Fibroblast of gingiva (primary cell): ENCODE measurements at regions not wholly inside any gene's neighbourhood (a gene's known extent, or its start where the extent isn't known, plus 50 kb on each side); places are given as distances from the start of the nearest gene placed in this dataset.
"Not testable (repeated sequence)": the region's sequence is repeated elsewhere in the genome, so short reads cannot be mapped to it uniquely, and the experiment has no call there.

ENCODE experiments used
- DNase-seq: peaks from one replicate; pipeline ENCODE4 v3.0.0-alpha.2; 2011; ENCODE audit warnings: low read depth

DNA sequence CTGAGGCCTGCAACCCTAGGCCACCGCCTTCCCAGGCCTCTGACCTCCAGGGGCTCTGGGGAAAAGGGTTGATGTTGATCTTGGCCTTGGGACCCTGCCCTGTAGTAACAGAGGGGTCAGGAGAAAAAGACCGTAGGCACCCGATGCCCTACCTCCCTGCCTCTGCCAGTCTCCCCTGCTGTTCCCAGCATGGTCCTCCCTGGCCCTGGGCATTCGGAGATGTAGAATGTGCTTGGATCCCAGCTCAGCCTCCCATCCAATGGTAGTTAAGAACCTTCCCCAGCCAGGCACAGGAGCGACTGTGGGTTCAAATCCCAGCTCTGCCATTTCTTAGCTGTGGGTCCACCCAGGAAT, 72.0 kb upstream of the TARDBP start:
- DNase-seq, result no peak

DNA sequence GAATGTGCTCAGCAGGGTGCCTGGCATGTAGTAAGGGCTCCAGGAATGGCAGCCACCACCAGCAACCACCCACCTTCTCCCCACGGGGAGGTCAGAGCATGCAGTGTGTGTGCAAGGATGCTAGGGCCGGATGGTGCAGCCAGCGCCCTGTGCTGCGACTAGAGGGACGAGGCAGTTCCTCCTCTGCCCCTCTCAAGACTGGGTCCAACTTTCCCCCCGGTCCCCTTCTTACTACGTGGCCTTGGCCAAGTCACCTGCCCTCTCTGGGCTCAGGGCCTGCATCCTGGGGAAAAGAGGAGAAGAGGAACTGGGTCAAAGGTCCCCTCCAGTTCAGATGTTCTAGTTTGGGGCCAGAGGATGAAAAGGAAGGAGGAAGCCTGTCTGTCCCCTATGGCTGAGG, 71.6 kb upstream of the TARDBP start:
- no peak for DNase-seq

DNA sequence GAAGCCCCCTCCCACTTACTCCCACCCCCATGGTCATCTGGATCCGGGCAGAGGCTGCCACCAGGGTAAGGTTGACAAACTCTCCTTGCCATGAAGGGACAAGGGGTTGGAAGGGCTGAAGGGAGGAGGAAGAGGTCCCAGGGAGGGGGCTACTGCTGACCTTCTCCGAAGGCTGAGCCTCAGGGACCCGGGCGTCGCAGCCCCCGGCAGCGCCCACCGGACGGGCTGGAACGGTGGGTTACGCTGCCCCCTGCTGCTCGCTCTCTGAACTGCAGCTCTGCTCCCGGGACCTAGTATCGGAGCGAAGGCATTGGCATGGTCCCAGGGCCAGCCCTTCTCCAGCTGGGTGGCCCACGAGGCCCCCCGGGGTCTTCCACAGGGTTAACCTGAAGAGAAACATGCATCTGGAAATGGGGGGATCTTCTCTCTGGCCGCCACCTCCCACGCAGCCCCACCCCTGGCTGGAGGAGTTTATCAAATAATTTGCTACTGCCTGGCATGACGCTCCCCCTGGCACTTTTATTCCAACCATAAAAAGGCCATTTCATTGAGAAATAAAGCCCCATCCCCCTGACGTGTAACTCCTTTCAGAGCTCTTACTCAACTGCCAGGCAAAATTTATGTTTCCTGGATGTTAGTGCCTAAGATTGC, 70.4 kb upstream of the TARDBP start:
- peak; percentile 38 for DNase-seq

DNA sequence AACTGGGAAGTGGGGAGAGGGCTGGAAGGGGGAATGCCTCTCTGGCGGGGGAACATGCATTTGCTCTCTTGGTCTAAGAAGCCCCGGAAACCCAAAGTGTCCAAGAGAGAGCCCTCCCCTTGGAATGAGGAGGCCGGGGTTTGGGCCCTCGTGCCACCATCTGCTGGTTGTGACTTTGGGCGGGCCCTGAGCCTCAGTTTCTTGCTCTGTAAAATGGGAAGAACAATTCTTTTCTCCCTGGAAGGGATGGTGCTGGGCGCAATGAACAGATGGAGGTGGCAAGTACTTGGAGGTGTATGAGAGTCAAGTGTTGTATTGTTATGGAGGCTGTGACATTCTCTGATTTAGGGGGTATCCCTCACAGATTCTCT, 69.9 kb upstream of the TARDBP start:
- no peak for DNase-seq

DNA sequence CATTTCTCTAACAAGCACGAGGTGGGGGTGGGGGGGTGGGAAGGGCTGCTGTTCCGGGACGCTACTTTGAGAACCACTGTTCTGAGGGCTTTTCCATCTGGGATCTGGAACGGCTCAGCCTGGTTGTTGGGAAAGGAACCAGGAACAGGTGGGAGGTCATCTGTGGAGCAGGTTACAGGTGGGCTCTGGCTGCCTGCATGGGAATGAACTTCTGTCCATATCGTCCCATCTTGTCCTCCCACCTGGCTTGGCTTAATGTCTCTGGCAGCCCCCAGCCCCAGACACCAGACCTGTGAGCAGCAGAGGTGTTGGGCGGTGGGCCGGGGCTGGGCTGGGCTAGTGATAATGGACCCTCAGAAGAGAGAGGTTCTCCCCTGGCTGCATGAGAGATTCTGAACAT, 69.4 kb upstream of the TARDBP start:
- no peak for DNase-seq

DNA sequence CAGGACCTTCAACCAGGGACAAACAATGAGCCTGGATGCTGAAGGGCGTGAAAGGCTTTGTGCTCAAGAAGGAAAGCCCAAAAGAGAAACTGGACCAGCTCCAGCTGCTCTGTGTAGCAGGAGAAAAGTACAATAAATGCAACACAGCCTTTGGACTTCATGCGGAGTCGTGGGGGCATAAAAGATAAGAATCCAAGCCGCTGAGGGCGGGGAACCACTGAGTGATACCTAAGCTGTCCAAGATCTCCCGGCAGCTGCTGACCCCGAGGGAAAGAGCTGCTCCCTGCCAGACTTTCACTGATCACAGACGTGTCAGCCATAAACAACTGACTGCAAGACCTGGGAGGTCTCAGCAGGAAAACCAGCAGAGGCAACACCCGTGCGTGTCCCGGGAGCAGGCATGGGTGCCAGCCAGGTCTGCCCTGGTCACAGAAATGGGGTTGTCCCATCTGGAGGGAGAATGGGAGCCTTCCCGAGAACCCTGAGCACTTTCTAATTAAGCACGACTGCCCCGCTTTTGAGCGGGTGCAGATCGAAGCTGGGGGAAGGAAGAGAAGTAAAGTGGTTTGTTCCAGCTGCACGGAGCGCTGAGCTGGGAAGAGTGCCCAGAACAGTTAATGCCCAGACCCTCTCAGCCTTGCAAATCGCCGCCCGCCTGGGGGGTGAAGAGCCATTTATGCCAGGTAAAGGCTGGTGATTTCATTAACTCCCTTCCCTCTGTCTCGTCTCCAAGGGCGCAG, 68.3 kb upstream of the TARDBP start:
- no peak for DNase-seq

DNA sequence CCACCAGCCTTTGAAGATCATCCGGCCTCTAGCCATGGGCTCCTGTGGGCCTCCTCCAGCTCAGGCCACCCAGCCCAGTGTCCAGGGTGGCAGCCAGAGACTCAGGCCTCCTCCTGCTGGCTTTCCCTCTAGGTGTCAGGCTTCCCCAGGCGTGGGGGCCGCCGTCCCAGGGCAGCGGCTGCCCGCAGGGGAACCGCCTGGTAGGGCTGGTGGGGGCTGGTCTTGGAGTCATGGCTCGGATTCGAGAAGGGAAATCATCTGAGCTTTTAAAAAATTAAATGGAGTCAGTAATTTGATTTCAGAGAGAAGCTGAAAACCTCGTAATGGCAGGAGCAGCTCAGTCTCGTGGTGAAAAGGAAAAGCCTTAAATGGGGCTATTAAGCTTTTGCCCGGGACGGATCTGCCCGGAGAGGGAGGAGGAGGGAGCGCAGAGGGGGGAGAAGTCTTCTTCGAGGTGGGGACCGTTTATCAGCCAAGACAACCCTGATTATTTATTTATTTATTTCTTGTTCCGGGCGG, 66.4 kb upstream of the TARDBP start:
- DNase-seq, result no peak

DNA sequence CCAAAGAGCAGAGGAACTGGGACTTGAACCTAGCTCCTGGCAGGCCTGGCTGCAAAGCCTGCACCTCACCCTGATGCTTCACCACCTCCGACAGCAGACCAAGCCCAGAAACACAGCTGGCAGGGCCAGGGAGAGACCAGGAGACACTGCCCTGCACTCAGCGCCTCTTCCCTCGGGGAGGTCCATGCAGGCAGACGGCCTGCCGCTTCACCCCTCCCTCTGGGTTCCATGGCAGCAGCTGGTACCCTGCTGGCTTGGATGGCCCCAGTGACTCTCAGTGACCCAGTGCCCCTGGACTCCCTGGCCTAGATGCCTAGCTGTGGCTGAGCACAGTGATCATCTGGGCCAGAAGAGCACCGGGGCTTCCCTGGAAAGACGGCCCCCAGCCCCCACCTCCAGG, 65.3 kb upstream of the TARDBP start:
- DNase-seq, result no peak

DNA sequence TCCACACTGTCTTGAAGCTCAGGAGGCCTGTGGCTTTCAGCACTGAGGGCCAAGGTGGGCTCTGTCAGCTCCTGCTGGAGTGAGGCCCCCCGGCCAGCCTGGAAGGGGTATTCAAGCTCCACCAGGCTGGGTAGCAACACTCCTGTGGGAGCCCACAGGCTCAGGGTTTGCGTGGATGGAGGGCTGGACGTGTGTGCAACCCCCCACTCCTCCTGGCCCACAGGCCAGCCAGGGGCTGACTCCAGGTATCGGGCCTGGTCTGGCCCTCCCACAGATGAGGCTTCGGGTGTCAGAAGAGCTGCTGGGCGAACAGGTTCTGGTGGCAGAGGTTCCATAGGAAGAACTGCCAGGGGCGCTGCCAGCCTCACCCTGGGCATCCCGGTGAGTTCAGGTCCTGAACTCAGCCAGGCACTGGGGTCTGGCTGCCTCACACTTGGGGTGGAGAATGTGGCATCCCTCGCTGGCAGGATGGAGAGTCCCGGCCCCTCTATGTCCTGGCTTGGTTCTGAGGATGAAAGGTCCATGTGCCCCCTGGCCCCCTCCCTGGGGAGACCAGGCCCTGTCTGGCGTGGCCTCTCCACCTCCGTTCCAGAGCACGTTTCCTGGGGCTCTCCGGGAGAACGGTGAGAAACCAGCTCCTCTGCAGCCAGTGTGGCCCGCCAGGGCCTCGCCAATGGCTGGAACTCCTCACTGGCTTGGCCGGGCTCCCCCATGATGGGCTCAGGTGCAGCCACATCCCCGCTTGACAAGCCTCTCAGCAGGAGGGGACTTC, 64.6 kb upstream of the TARDBP start:
- DNase-seq, result no peak

DNA sequence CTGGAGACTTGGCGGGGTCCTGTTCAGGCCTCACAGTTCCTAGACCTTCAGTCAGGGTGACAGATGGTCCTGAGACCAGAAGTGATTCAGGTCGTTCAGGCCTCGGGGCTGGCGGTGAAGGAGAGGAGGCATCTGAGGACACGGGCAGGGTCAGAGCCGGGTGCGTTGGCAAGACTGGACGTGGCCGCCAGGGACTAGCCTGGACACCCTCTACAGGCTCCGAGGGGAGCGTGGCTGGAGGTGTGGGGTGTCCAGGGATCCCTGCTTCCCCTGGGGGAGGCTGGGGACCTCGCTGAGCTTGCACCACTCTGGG, 64.0 kb upstream of the TARDBP start:
- DNase-seq, result no peak

DNA sequence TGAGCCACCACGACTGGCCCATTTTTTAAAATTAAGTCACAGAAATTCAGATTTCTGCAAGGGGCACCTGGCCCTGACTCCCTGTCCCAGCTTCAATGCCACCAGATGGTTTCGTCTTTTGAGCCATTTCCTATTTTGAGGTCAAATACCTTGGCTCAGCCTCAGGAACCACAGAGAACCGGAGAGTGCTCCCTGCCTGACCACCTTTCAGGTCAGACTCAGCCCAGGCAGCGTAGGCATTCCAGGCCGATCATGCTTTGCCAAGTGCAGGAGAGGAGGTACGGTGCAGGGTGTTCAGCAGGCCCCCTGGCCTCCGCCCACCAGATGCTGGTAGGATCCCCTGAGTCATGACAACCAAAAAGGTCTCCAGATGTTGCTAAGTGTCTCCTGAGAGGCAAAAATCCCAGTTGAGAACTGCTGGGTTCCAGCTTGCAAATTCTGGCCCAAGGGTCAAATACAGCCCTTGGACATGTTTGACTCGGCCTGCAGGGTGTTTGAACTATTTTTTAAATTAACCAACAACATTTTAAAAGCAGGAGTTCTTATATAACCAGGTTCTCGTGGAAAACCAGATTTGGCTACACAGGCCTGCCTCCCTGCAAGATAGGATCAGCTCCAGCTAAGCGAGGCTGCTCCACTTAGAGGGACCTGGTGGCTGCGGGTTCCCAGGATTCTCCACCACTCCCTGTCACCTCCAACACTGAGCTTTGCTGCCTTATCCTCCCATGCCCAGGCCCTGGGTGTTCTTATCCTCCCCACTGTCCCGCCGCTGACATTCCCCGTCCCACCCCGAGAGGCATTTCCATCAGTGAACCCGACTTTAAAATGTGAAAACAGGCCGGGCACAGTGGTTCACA, 61.9 kb upstream of the TARDBP start:
- no peak for DNase-seq

DNA sequence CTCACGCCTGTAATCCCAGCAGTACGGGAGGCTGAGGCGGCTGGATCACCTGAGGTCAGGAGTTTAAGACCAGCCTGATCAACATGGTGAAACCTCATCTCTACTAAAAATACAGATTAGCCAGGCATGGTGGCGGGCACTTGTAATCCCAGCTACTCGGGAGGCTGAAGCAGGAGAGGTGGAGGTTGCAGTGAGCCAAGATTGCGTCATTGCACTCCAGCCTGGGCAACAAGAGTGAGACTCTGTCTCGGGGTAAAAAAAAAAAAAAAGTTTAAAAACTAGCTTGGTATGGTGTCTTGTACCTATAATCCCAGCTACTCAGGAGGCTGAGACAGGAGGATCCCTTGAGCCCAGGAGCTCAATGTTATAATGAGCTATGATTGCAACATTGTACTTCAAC, 61.2 kb upstream of the TARDBP start:
- DNase-seq, result not testable (repeated sequence)

DNA sequence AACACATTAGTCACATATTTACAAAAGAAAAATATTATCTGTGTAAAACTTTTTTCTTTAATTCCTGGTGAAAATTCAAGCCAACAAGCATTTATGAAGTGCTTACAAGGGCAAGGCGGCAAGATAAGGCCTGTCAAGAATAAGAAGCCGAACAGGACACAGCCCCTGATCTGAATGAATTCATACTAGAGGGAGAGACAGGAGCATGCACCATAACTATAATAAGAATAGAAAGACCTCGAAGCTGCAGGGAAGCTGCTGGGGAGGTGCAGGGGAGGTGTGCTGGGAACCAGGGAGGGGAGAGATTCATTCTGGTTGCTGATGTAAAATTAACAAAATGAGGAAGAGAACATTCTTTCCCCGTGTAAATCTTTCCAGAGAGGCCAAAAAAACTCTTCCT, 60.5 kb upstream of the TARDBP start:
- DNase-seq, result no peak

DNA sequence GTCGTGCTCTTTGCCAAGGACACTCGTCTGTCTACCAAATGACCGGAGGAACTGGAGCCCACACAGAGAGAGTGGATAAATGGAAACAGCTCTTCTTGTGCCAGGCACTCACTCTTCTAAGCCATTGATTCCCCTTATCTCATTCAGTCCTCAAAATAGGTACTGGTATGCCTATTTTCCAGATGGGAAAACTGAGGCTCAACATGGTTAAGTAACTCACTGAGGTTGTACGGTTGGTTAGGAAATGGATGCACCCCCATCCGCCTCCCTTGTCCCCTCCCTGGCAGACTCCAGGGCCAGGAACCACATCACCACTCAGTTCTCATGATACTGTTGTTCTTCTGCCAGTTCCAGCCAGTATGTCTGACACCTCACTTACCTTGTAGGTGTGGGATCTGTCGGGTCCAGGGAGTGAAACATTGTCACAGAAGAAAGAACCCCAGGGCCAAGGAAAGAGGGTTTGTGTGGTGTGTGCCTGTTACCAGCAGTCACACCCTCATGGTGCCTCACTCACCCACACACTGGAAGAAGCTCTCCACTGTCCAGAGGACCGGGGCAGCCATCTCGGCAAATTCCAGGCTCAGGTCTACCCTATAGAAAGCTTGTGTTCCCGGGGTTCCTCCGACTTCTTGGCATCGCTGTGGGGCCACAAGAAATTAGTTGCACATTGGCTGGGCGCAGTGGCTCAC, 58.8 kb upstream of the TARDBP start:
- no peak for DNase-seq

DNA sequence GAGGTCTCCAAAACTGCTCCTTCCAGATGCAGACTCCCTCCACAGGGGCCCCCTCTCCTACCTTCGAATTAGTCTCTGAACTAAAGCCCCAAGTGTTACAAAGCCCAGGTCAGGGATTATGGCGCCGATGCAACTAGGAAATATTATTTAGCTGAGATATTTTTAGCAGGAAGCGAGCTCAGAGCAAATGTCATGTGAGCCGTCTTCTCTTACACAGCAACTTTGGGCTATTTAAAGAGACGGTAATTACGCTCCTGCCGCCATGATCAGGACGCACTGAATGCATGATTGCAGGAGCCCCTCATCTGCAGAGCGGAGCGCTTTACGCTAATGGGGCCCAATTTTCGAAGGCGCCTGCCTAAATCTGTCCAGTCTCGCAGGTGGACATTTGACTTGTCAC, 55.3 kb upstream of the TARDBP start:
- DNase-seq, result no peak

DNA sequence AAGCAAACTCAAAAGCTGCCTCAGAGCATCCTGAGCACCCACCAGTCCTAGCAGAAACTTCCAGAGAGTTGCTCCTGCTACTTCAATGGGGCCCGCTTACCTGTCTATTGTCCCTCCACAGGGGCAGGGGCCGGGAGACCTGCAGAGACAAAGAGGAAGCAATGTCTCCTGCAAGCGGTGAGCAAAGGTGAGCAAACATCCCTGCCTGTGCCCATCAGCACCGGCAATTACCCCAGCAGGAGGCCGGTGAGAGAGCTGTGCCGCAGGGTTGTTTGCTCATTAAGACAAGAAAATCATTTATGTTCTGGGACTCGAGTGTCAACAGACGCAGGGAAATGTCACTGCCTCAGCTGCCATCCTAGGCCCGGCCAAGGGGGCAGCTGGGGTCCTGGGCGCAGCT, 53.8 kb upstream of the TARDBP start:
- DNase-seq, result no peak

DNA sequence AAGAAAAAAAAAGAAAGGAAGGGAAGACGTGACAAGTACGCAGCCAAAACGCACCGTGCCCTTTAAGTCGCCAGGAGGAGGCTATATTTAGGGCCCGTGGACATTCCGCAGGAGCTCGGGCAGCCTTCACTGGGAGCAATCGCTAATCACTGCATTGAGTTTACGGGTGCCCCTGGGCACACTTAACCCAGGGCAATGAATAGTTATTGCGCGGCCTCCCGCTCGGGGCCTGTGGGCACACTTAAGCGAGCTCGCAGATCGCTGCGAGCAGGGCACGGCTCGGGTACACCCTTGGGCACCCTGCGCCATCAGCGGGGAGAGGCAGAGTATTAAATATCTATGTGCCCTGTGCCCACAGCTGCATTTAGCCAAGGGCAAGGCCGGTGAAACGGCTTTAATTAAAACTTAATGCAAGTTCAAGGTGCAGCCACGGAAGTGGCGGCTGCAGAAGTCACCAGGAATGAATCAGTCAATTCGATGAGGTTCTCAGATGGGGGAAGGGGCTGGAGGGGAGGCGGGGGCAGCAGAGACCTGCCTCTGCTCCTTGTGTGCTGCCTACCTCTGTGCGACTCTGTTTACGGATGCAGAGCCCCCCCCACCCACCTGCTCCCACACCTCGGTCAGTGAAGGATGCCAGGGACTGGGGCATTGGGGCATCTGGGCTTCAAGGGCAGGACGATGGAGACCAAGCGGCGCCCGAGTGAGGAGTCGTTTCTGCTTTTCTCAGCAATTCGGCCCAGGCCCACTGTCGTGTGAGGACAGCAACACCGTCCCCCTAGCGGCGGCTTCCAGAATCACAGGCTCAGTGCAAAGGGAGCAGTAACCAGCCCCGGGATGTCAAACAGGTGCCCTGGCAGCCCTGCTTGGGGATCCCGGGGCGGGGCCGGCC, 51.8 kb upstream of the TARDBP start:
- DNase-seq, result peak; percentile 39

DNA sequence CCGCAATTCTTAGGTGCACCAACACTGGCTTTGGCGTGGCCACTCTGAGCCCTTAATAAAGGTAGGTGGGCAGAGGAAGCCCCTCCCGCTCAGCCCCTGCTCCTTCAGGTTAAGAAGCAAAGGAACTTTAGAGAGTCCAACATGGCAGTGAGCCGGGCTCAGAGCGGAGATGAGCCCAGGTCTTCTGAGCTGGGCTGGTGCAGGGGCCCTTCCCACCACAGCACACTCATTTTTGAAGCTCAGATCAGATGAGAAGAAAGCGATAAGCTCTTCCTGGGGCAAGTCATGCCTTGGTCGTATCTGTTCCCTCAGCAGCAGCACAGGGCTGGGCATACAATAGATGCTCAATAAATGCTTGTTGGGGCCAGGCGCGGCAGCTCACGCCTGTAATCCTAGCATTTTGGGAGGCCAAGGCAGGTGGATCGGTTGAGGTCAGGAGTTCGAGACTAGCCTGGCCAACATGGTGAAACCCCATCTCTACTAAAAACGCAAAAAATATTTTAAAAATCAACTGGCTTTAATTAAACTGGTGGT, 51.1 kb upstream of the TARDBP start:
- DNase-seq, result no peak

DNA sequence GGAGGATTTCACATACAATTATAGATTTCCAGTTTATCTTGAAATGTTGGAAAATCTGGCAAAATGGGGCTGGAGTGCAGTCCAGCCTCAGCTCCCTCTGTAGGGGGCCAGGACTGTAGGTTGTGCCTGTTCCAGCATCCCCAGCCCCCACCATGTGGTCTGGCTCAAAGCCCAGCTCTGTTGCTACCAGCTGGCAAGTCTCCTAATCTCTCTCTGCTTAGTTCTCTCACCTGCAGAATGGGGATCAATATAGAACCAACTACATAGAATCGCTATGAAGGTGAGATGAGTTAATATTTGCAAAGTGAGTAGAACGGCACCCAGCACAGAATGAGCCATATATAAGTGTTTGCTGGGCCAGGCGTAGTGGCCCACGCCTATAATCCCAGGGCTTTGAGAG, 50.0 kb upstream of the TARDBP start:
- no peak for DNase-seq
